Endothelial cell of umbilical vein (primary cell): ENCODE measurements at regions not wholly inside any gene's neighbourhood (a gene's known extent, or its start where the extent isn't known, plus 50 kb on each side); places are given as distances from the start of the nearest gene placed in this dataset.

Experiments
- BruUV-seq: library from RNA; stranded (reverse); fragments of 400-500 nt; replicated peaks from 2 replicates; lab custom pipeline; 2021; lab: Mats Ljungman, UMichigan
- CTCF ChIA-PET: fragments of 300-600, 350-600 bp; sonication (Branson Sonifier 250); formaldehyde crosslinking; loops from one replicate; lab custom pipeline; 2021; ENCODE audit warnings: antibody characterized with exemption, inconsistent platforms; lab: Charles Lee
- POLR2A ChIA-PET: fragments of 300-600, 350-600 bp; sonication (Branson Sonifier 250); formaldehyde crosslinking; loops from one replicate; lab custom pipeline; 2021; ENCODE audit warnings: antibody characterized with exemption, inconsistent platforms; lab: Charles Lee
- DNase-seq: peaks from one replicate; pipeline ENCODE4 v3.0.0-alpha.2; 2011; ENCODE audit warnings: low read depth, low spot score
- FAIRE-seq: peaks from 2 replicates; lab custom pipeline; 2011; peaks lifted over from hg19 to GRCh38; lab: Jason Lieb, UNC
- H2AFZ ChIP-seq: 2 replicates; pipeline ENCODE4 v1.6.0; 2012; ENCODE audit warnings: low read depth, low read length, control low read depth, inconsistent platforms
- H3K27ac ChIP-seq: 2 replicates; pipeline ENCODE4 v1.5.1; 2011; ENCODE audit warnings: low read depth, mild to moderate bottlenecking, control low read depth, low read length, moderate library complexity; ENCODE audit not compliant: insufficient read depth
- H3K27me3 ChIP-seq, 2 experiments: 2 replicates each; pipeline versions ENCODE4 v1.6.0 to v1.6.1; 2011; ENCODE audit warnings: low read length in 2 of 2, mixed read lengths in 1 of 2; ENCODE audit not compliant: control insufficient read depth in 2 of 2, insufficient read depth in 2 of 2
- H3K36me3 ChIP-seq, 2 experiments: 2 replicates in 1 of 2; 3 replicates in 1 of 2; pipeline ENCODE4 v1.5.1; 2011; ENCODE audit warnings: low read length in 2 of 2, mild to moderate bottlenecking in 1 of 2, moderate library complexity in 1 of 2; ENCODE audit not compliant: control insufficient read depth in 2 of 2, insufficient read depth in 2 of 2; ENCODE audit errors: extremely low read depth in 1 of 2
- H3K4me1 ChIP-seq: 3 replicates; pipeline ENCODE4 v1.5.1; 2011; ENCODE audit warnings: mild to moderate bottlenecking, low read length; ENCODE audit not compliant: control insufficient read depth, insufficient read depth; ENCODE audit errors: extremely low read depth
- H3K4me2 ChIP-seq: 2 replicates; pipeline ENCODE4 v1.6.1; 2011; ENCODE audit warnings: low read length, control low read depth, mixed read lengths; ENCODE audit not compliant: insufficient read depth
- H3K4me3 ChIP-seq, 3 experiments: fragments of 200-600 bp in 1 of 3; sonication (generic), shearing (Covaris generic) in 1 of 3; replicated peaks in 1 of 3; 2 replicates each; pipeline ENCODE4 v1.5.1; 2011 to 2016; ENCODE audit warnings: control low read depth in 3 of 3, low read length in 3 of 3, mild to moderate bottlenecking in 2 of 3, inconsistent platforms in 1 of 3, low read depth in 1 of 3, moderate library complexity in 1 of 3; ENCODE audit not compliant: insufficient read depth in 1 of 3
- H3K79me2 ChIP-seq: 2 replicates; pipeline ENCODE4 v1.6.0; 2012; ENCODE audit warnings: low read length, inconsistent platforms; ENCODE audit not compliant: control insufficient read depth, insufficient read depth
- H3K9ac ChIP-seq: replicated peaks from 2 replicates; pipeline ENCODE3; 2011; ENCODE audit warnings: low read length, control low read depth; ENCODE audit not compliant: insufficient read depth; ENCODE audit errors: extremely low read depth
- H3K9me1 ChIP-seq: replicated peaks from 3 replicates; pipeline ENCODE4 v1.6.0; 2011; ENCODE audit warnings: mild to moderate bottlenecking, low read length; ENCODE audit not compliant: control insufficient read depth, insufficient read depth; ENCODE audit errors: extremely low read depth
- H3K9me3 ChIP-seq: replicated peaks from 2 replicates; pipeline ENCODE4 v1.5.1; 2012; ENCODE audit warnings: low read length, inconsistent platforms; ENCODE audit not compliant: control insufficient read depth, insufficient read depth
- H4K20me1 ChIP-seq: replicated peaks from 2 replicates; pipeline ENCODE3; 2011; ENCODE audit warnings: mild to moderate bottlenecking, low read length; ENCODE audit not compliant: control insufficient read depth, insufficient read depth; ENCODE audit errors: extremely low read depth
- EZH2 ChIP-seq: IDR thresholded peaks from 2 replicates; pipeline ENCODE4 v1.6.1; 2012; ENCODE audit warnings: borderline replicate concordance, low read depth, mild to moderate bottlenecking, moderate library complexity, low read length, inconsistent platforms; ENCODE audit not compliant: severe bottlenecking
- FOS ChIP-seq: IDR thresholded peaks from 2 replicates; pipeline ENCODE4 v1.6.1; 2011; ENCODE audit warnings: mild to moderate bottlenecking, low read length, moderate library complexity, borderline replicate concordance; ENCODE audit not compliant: insufficient read depth
- GATA2 ChIP-seq: IDR thresholded peaks from 2 replicates; pipeline ENCODE4 v1.7.0; 2011; ENCODE audit warnings: low read depth, mild to moderate bottlenecking, moderate library complexity, mixed read lengths, low read length; ENCODE audit not compliant: insufficient read length, insufficient read depth
- JUN ChIP-seq: IDR thresholded peaks from 2 replicates; pipeline ENCODE4 v1.6.1; 2011; ENCODE audit warnings: borderline replicate concordance, low read depth; ENCODE audit not compliant: insufficient read length, insufficient read depth
- MYC ChIP-seq: IDR thresholded peaks from one replicate; pipeline ENCODE4 v1.6.1; 2011; ENCODE audit warnings: mild to moderate bottlenecking, low read depth, low read length
- POLR2A ChIP-seq: IDR thresholded peaks from 2 replicates; pipeline ENCODE4 v1.6.1; 2012; ENCODE audit warnings: low read depth, mild to moderate bottlenecking, control low read depth, low read length
- POLR2AphosphoS5 ChIP-seq: IDR thresholded peaks from 2 replicates; pipeline ENCODE4 v1.6.1; 2012; ENCODE audit warnings: low read depth, mild to moderate bottlenecking, control low read depth, low read length, moderate library complexity; ENCODE audit not compliant: insufficient read depth
- dilution Hi-C: fragments of 300-500 bp; cut with MboI; formaldehyde crosslinking; loops from one replicate; pipeline ENCODE4 v1.15.0; 2019; ENCODE audit warnings: low sequenced_read_pairs; ENCODE audit not compliant: extremely low pct_ligation_motif_present
- intact Hi-C: fragments of 100-400 bp; cut with micrococcal nuclease; formaldehyde crosslinking; loops from one replicate; pipeline ENCODE4 v1.10.0; 2022
- TF ChIP-seq, protein P1 (sequence below), 2 donors: IDR thresholded peaks; 1 replicate in 1 of 2; 2 replicates in 1 of 2; pipeline ENCODE4 v1.5.1; 2011; ENCODE audit warnings: low read length in 2 of 2, mild to moderate bottlenecking in 2 of 2, moderate library complexity in 2 of 2, control low read depth in 1 of 2, inconsistent platforms in 1 of 2, low read depth in 1 of 2; ENCODE audit not compliant: insufficient read depth in 1 of 2; ENCODE audit errors: extremely low read depth in 1 of 2
- TF ChIP-seq, protein P2 (sequence below): IDR thresholded peaks from 2 replicates; pipeline ENCODE4 v1.6.1; 2011; ENCODE audit not compliant: insufficient read depth, insufficient read length

DNA sequence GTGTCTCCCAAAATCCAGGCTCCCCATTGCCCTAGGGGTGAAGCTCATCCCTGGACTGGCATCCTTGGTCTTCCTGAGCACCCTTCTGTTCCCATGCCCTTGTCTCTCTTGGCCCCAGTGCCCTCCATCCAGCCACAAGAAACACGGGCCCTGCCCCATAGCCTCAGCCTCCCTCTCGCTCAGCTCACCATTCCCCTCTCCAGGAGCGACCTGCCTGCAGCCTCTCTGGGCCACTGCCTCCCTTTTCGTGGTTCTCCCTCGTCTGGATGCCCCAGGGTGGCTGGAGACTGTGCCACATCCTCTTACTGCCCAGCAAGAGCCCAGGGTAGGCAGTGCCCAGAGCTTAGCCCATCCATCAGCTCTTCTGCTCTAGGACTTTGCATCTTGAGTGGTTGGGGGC lies 532.1 kb downstream of the TBC1D22A start:
- no peaks in the 10 kb centered on the region for H3K79me2 ChIP-seq
- H3K9ac ChIP-seq: no peak overlapping the region
- no peaks in the 10 kb centered on the region for H4K20me1 ChIP-seq
- H3K4me1 ChIP-seq: no peaks in the 10 kb centered on the region
- no peaks in the 10 kb centered on the region for H3K27me3 ChIP-seq
- H3K4me3 ChIP-seq: no peak overlapping the region
- no TSS peak for BruUV-seq
- TF ChIP-seq, protein P1, sequence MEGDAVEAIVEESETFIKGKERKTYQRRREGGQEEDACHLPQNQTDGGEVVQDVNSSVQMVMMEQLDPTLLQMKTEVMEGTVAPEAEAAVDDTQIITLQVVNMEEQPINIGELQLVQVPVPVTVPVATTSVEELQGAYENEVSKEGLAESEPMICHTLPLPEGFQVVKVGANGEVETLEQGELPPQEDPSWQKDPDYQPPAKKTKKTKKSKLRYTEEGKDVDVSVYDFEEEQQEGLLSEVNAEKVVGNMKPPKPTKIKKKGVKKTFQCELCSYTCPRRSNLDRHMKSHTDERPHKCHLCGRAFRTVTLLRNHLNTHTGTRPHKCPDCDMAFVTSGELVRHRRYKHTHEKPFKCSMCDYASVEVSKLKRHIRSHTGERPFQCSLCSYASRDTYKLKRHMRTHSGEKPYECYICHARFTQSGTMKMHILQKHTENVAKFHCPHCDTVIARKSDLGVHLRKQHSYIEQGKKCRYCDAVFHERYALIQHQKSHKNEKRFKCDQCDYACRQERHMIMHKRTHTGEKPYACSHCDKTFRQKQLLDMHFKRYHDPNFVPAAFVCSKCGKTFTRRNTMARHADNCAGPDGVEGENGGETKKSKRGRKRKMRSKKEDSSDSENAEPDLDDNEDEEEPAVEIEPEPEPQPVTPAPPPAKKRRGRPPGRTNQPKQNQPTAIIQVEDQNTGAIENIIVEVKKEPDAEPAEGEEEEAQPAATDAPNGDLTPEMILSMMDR (IDR thresholded peaks at IDR 0.05; ENCODE audit: extremely low read depth in 1 of 2, insufficient read depth in 1 of 2, low read depth in 1 of 2, low read length in 2 of 2): no peak
- TF ChIP-seq POLR2A (no peak), EZH2 (no peak), JUN (no peak), MYC (no peak)
- H3K4me2 ChIP-seq: no peak overlapping the region
- intact Hi-C loops (no loop called here), dilution Hi-C loops (no loop called here)
- DNase-seq (no peak), FAIRE-seq (no peak)
- no peak overlapping the region for H3K27ac ChIP-seq
- H2AFZ ChIP-seq: no peak overlapping the region
- ChIA-PET POLR2A (no interaction called here), CTCF (interaction anchor here (0.9 to 1.8 kb wide), 2 partner anchors 14 to 18 kb away, joined by 3 to 4 read pairs; no protein-coding TSS in a partner anchor)
- no peaks in the 10 kb centered on the region for H3K9me1 ChIP-seq
- H3K9me3 ChIP-seq: no peaks in the 10 kb centered on the region
- no peaks in the 10 kb centered on the region for H3K36me3 ChIP-seq

DNA sequence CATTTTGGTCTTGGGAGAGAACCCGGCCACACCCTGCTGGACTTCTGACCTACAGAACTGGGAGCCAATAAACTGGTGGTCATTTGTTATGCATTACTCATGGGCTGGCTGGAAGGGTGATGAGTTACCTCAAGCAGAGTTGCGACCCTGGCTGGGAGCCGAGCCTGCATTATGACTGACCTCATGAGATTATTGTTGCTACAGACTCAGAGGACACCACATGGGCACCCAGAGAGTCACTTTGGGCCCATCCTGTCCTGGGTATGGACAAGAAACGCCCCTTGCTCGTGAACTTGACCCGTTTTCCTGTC lies 531.7 kb downstream of the TBC1D22A start:
- Histone ChIP-seq H3K4me3 (no peak overlapping the region), H3K27ac (no peak overlapping the region), H3K36me3 (no peaks in the 10 kb centered on the region), H3K4me1 (no peaks in the 10 kb centered on the region), H3K27me3 (no peaks in the 10 kb centered on the region), H3K9ac (no peak overlapping the region), H3K79me2 (no peaks in the 10 kb centered on the region), H3K9me1 (no peaks in the 10 kb centered on the region), H4K20me1 (no peaks in the 10 kb centered on the region), H2AFZ (no peak overlapping the region), H3K4me2 (no peak overlapping the region), H3K9me3 (no peaks in the 10 kb centered on the region)
- DNase-seq: no peak
- POLR2A ChIA-PET: no interaction called here
- CTCF ChIA-PET: interaction anchor here (1.8 kb wide), 1 partner anchor 14 kb away, joined by 4 read pairs; no protein-coding TSS in a partner anchor
- intact Hi-C loops: no loop called here
- BruUV-seq: no TSS peak
- no peak for FAIRE-seq
- TF ChIP-seq MYC (no peak), POLR2AphosphoS5 (no peak), JUN (no peak), EZH2 (no peak), POLR2A (no peak), GATA2 (no peak), FOS (no peak)
- TF ChIP-seq, protein P2, sequence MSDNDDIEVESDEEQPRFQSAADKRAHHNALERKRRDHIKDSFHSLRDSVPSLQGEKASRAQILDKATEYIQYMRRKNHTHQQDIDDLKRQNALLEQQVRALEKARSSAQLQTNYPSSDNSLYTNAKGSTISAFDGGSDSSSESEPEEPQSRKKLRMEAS: no peak
- TF ChIP-seq, protein P1 (IDR thresholded peaks at IDR 0.05; ENCODE audit: extremely low read depth in 1 of 2, insufficient read depth in 1 of 2, low read depth in 1 of 2, low read length in 2 of 2): no peak
- dilution Hi-C loops: no loop called here
